ENCODE measurements at regions not wholly inside any gene's neighbourhood (a gene's known extent, or its start where the extent isn't known, plus 50 kb on each side); places are given as distances from the start of the nearest gene placed in this dataset.

GRCh38 chr12:124491310-124491709 is 76.1 kb downstream of the NCOR2 start:
- DNase-seq (ENCODE audit: low read depth): no peak

GRCh38 chr12:124490584-124491305 is 76.7 kb downstream of the NCOR2 start:
- H3K4me3 ChIP-seq (ENCODE audit: low read depth, low read length): no peak overlapping the region
- no peak for DNase-seq (ENCODE audit: low read depth)

More at GRCh38 chr12:124491310-124491709, 76.1 kb downstream of the NCOR2 start:
- H3K4me3 ChIP-seq (ENCODE audit: low read depth, low read length): no peak overlapping the region

DNA sequence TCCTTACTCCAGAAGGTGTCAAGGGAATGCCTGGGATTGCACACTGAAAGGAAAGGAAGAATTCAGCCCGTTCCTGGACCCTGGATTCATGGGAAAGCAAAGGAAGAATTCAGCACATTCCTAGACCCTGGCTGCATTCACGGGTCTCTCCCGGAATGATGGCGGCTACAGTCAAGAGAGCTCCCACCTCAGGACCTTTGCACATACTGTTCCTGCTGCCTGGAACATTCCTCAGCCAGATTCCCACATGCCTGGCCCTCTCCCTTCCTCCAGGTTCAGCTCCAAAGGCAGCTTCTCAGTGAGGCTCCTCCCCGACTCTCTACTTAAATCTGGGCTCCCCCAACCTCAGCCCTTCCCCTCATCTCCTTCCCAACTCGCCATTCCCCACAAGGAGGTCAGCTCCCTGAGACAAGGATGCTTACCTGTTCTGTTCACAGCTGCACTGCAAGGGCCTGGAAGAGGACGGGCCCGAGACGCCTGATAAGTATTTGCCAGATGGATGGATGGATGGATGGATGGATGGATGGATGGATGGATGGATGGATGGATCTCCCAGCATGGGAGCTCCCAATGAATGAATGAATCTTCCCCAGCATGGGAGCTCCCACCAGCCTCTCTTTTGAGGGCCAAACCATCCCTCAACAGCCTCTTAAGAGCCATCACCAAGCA is 77.4 kb downstream of the NCOR2 start:
- H3K4me3 ChIP-seq (ENCODE audit: low read depth, low read length): no peak overlapping the region
- no peak for DNase-seq (ENCODE audit: low read depth)

- no peak for DNase-seq (ENCODE audit: low read depth)
- no peak overlapping the region for H3K4me3 ChIP-seq (ENCODE audit: low read depth, low read length)
Measured at GRCh38 chr12:124489220-124489619, 78.2 kb downstream of the NCOR2 start.

DNA sequence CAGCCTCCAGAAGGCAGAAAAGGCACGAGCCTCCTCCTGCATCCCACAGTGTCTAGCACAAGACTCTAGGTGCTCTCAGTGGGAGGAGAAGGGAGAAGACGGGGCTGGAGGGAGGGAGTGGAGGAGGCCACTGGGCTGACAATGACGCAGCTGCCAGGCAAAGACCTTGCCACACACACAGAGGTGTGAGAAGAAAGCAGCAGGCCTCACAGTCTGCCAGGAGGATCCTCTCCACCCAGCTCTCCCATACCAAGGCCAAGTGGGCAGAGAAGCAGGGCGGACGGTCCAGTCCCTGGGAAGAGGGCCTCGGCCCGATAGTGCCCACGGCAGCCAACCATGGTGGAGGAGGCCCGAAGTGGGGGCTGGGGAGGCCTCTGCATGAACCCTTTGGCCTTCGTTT is 78.9 kb downstream of the NCOR2 start:
- no peak for DNase-seq (ENCODE audit: low read depth)

GRCh38 chr12:124487834-124488165 is 79.6 kb downstream of the NCOR2 start:
- no peak for DNase-seq (ENCODE audit: low read depth)

More for the DNA sequence above, 78.9 kb downstream of the NCOR2 start:
- H3K4me3 ChIP-seq (ENCODE audit: low read depth, low read length): no peak overlapping the region

DNA sequence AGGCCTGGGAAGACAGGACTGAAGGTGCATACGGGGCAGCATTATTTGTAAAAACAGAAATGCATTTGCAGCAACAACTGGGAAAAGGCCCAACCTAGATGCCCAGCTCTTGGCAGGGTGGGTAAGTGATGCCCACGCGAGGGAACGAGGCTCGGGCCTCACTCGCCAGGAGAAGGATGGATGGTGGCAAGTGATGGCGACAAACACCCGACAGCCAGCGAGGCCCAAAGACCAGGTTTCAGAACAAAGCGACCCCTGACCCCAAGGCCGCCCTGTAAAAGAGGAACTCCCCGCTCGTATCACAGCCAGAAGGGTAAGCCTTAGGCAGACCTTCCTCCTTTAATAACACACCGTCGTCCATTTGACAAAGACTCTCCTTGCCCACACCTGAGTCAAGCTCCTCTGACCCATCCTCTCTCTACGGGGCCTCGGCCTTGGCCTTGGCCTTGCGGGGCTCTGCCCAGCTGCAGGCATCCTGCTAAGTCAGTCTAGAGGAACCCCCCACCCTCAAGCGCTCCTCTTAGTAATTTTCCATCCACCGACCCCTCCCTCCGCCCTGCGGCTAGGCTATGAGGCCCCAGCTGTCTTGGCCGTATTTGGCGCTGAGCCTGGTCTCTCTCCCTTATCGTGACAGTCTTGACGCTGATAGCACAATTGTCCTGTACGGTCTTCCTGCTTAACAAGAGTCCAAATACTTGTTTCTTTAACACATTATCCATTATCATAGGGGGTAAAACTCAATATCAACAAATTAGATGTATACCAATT is 80.2 kb downstream of the NCOR2 start:
- no peak overlapping the region for H3K4me3 ChIP-seq (ENCODE audit: low read depth, low read length)
- DNase-seq (ENCODE audit: low read depth): no peak

More at GRCh38 chr12:124487834-124488165, 79.6 kb downstream of the NCOR2 start:
- no peak overlapping the region for H3K4me3 ChIP-seq (ENCODE audit: low read depth, low read length)

DNA sequence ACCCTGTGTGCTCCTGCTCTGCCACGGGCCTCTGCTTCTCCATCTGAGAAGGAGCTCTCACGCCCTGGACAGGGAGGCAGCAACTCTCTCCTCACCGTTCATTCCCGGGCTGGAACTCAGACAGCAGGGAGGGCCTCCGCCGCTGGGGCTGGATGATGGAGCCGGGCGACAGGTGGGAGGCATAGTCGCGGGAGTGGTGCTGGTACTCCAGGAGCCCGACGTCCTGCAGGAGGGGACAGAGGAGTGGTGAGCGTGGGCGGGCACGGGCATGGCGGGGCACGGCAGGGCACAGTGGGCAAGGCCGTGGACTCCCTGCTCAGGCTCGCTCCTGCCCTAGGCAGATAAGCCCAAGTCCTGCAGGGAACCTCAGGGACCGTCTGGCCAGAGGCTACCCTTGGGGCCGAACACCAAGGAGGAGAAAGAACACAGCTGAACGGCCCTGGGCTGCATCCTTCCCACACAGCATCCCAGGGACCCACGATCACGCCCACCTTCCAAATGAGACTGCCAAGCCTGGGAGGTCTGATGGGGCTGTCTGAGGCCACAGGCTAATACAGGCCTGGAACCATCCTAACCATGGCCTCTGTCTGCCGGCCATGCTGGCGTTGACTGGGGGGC is 81.0 kb downstream of the NCOR2 start:
- no peak for DNase-seq (ENCODE audit: low read depth)
- H3K4me3 ChIP-seq (ENCODE audit: low read depth, low read length): no peak overlapping the region

DNA sequence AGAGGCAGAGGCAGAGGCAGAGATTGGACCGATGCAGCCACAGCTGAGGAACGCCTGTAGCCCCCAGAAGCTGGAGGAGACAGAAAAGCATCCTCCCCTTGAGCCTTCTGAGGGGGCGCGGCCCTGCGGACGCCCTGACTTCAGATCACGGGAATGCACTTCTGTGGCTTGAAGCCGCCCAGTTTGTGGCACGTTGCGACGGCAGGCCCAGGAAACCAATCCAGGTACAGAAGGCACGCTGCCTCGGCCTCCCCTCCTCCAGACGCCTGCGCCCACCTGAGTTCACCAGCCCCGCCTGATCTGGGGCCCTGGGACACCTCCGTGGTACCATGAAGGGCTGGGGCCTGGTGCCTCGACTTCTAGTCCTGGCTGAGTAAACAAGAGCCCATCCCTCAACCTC is 82.0 kb downstream of the NCOR2 start:
- H3K4me3 ChIP-seq (ENCODE audit: low read depth, low read length): no peak overlapping the region
- no peak for DNase-seq (ENCODE audit: low read depth)

DNA sequence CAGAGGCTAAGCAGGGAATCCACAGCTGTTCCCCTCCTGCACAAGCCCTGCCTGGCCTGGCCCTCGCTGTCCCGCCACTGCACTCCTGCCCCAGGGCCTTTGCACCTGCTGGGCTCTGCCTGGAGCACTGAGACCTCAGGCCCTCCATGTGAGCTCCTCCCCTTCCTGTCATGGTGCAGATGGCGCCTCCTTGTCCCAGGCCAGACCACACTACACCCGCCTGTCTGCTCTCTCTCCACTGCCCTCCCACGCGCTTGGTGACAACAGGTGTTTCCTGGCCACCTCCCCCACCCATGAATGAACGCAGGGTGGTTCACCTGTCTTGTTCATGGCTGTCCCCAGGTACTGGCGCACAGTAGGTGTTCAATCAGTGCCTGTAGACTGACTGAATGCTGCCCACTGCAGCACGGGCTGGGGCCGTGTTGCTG is 82.9 kb downstream of the NCOR2 start:
- no peak for DNase-seq (ENCODE audit: low read depth)

DNA sequence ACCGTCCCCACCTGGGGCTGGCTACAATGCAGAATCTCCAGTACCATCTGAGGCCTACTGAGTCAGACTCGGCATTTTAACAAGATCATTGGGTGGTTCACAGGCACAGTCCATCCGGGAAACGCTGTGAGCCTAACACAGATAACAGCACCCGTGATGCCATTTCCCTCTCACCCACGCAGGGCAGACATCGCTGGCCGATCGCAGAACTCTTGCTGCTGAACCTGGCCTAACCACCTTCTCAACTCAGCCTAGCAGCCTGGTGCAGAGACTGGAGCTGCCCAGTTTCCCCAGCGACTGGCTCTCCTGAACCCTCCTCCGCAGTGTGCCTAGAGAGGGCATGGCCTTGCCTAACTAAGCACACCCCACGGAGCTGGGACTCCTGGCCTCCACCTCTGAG is 83.3 kb downstream of the NCOR2 start:
- no peak overlapping the region for H3K4me3 ChIP-seq (ENCODE audit: low read depth, low read length)
- DNase-seq (ENCODE audit: low read depth): no peak

More for the DNA sequence above, 82.9 kb downstream of the NCOR2 start:
- no peak overlapping the region for H3K4me3 ChIP-seq (ENCODE audit: low read depth, low read length)

GRCh38 chr12:124482901-124483799 is 84.3 kb downstream of the NCOR2 start:
- no peak overlapping the region for H3K4me3 ChIP-seq (ENCODE audit: low read depth, low read length)
- DNase-seq (ENCODE audit: low read depth): no peak

DNA sequence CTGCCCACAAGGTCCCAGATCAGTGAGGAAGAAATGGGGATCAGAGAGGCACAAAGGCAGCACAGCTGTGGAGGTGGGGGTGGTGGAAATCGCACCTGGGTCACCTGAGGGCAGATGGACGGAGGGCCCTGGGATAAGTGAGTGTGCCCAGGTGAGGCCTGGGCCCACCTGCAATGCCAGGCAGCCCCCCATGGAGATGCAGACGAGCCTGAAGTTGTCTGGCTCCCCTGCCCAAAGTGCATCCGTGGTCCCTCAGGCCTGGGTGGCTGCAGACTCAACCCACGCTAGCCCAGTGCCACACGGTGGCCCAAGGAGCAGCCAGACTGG is 84.9 kb downstream of the NCOR2 start:
- no peak for DNase-seq (ENCODE audit: low read depth)
- no peak overlapping the region for H3K4me3 ChIP-seq (ENCODE audit: low read depth, low read length)

- no peak overlapping the region for H3K4me3 ChIP-seq (ENCODE audit: low read depth, low read length)
- DNase-seq (ENCODE audit: low read depth): no peak
Measured at GRCh38 chr12:124481772-124482566, 85.4 kb downstream of the NCOR2 start.

DNA sequence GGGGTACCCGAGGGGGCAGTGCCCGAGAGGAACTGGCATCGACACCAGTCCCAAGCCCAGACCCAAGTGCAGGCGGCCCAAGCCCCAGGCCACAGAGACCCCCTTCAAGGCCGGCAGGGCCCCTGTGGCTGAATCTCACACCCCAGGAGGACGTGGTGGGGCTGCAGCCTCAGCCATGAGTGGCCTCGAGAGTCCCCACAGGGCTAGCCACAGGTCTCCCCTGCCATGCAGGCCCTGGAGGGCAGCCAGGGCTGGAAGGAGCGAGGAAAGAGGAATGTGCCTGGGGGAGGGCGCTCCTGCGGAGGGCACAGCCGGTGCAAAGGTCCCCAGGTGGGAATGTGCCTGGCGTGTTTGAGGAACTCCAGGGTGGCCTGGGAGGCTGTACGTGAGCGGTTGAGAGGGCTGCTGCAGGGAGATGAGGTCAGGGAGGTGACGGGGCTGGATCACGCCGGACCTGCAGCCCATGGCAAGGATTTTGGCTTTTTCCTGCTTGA is 86.1 kb downstream of the NCOR2 start:
- no peak overlapping the region for H3K4me3 ChIP-seq (ENCODE audit: low read depth, low read length)
- no peak for DNase-seq (ENCODE audit: low read depth)

DNA sequence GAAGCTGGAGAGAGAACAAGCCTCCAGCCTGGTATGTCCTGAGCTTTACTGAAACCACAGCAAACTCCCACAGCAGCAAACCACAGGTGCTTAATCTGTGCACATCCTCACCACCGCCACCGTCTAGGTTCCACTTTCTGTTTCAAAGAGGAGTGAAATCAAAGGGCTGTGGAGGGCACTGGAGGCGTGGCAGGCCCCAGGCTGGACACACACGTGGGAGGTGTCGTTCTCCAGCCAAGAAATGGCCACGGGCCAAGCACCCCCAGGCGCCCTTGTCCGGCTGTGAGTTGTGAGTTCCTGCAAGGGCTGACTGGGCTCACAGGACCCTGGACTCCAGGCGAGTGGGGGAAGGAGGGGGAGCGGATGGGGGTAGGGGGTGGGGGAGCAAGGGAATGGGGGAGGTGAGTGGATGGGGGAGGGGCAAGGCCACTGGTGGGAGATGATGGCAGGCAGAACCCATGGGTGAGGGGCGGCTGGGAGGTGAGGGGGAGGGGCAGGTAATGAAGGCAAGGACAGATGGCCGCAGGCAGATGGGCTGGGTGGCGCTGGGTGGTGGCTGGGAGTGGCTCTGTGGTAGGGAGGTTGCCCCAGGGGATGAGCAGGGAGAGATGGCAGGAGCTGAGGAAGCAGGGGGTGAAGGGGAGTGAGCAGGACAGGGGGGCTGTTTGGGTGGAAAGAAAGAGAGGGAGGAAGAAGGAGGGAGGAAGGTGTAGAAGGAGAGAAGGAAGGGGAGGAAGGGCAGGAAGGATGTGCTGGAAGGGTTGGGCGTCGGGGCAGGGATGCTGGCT is 86.7 kb downstream of the NCOR2 start:
- no peak for DNase-seq (ENCODE audit: low read depth)
- no peak overlapping the region for H3K4me3 ChIP-seq (ENCODE audit: low read depth, low read length)

DNA sequence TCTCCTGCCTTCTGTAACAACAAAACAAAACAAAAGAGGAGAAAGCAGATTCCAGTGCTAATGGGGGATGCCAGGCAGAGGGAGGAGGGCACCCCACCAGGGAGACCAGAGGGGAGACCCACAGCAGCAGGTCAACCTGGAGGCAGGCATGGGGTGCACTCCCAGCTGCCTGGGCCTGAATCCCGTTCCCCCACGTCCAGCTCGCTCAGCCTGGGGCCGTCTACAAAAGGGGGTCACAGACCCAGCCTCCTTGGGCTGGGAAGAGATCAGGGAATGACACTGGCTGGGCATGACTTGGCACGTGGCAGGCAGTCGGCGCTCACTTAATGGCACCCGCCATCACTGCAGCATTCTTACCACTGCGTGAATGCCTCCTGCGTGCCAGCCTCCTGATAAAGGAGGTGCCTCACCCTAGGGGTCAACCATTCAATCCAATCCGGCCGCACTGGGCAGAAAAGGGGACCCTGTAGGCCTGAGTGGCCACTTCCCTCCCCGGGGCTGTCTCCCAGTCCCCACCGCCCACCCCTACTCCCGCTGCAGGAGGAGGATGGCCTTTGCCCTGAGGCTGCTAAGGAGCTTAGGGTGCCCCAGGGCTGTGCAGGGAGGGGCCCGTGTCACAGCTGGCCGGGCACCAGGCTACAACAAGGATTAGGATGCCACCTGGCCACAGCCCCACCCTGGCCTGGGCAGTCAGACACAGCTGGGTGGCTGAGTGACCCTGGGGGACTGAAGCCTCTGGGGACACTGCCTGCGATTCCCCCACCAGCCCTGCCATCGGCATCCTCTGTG is 87.5 kb downstream of the NCOR2 start:
- H3K4me3 ChIP-seq (ENCODE audit: low read depth, low read length): no peak overlapping the region
- DNase-seq (ENCODE audit: low read depth): no peak
